Epithelial cell of esophagus (primary cell): ENCODE measurements at regions not wholly inside any gene's neighbourhood (a gene's known extent, or its start where the extent isn't known, plus 50 kb on each side); places are given as distances from the start of the nearest gene placed in this dataset.
"Not testable (repeated sequence)": the region's sequence is repeated elsewhere in the genome, so short reads cannot be mapped to it uniquely, and the experiment has no call there.

Source experiments
- DNase-seq: peaks from one replicate; pipeline ENCODE4 v3.0.0; 2010; ENCODE audit warnings: low read depth
- H3K4me3 ChIP-seq: 2 replicates; pipeline ENCODE4 v1.5.1; 2011; ENCODE audit warnings: mild to moderate bottlenecking, low read length, control low read depth
- TF ChIP-seq, protein P1 (sequence below): IDR thresholded peaks from 2 replicates; pipeline ENCODE4 v1.5.1; 2011; ENCODE audit warnings: low read depth, mild to moderate bottlenecking, low read length, control low read depth, inconsistent platforms; ENCODE audit not compliant: insufficient read depth; ENCODE audit errors: missing control alignments

DNA sequence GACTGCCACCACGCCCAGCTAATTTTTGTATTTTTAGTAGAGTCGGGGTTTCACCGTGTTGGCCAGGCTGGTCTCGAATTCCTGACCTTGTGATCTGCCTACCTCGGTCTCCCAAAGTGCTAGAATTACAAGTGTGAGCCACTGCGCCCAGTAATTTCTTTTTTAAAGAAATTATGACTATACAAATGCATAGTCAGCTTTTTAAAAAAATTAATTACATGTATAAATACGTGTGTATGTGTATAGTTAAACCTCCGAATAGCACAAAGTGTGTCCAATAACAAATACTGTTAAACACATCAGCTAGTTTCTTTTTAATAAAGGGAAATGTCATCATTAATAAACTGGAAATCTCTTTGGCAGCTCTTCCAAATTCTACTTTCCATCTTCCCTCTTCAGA lies 135.5 kb upstream of the SALL4 start:
- no peak overlapping the region for H3K4me3 ChIP-seq
- no peak for DNase-seq
- TF ChIP-seq, protein P1, sequence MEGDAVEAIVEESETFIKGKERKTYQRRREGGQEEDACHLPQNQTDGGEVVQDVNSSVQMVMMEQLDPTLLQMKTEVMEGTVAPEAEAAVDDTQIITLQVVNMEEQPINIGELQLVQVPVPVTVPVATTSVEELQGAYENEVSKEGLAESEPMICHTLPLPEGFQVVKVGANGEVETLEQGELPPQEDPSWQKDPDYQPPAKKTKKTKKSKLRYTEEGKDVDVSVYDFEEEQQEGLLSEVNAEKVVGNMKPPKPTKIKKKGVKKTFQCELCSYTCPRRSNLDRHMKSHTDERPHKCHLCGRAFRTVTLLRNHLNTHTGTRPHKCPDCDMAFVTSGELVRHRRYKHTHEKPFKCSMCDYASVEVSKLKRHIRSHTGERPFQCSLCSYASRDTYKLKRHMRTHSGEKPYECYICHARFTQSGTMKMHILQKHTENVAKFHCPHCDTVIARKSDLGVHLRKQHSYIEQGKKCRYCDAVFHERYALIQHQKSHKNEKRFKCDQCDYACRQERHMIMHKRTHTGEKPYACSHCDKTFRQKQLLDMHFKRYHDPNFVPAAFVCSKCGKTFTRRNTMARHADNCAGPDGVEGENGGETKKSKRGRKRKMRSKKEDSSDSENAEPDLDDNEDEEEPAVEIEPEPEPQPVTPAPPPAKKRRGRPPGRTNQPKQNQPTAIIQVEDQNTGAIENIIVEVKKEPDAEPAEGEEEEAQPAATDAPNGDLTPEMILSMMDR, result no peak

DNA sequence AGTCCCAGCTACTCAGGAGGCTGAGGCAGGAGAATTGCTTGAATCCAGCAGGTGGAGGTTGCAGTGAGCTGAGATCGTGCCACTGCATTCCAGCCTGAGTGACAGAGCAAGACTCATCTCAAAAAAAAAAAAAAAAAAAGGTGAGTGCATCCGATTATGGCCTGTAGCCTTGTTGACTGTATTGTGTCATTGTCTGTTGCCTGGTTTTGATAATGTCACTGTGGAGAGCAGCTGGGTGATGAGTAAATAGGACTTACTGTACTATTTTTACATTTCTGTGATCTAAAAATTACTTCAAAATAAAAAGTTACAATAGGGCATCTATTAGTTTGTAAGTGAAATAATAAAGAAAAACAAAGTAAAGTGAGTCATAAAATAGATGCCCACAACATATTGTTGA lies 134.1 kb upstream of the SALL4 start:
- DNase-seq, result peak; percentile 16
- TF ChIP-seq, protein P1, result no peak
- no peak overlapping the region for H3K4me3 ChIP-seq

DNA sequence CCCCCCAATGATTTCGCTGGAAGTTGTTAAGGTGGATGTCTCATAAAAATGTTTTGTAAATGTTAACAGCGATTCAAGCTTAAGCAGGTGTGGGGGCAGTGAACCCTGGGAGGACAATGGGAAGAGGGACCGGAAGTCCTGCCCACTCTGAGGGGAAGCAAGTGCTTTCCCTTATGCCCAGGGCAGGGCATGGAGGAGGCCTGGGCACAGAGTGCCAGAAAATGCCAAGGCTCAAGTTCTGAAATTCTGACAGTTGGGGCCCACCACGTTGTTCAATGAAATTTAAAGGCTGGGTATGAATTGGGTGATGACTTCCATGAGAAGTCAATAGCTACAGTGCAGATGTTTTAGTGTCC lies 132.7 kb upstream of the SALL4 start:
- TF ChIP-seq, protein P1, result no peak
- no peak for DNase-seq
- H3K4me3 ChIP-seq, result no peak overlapping the region

DNA sequence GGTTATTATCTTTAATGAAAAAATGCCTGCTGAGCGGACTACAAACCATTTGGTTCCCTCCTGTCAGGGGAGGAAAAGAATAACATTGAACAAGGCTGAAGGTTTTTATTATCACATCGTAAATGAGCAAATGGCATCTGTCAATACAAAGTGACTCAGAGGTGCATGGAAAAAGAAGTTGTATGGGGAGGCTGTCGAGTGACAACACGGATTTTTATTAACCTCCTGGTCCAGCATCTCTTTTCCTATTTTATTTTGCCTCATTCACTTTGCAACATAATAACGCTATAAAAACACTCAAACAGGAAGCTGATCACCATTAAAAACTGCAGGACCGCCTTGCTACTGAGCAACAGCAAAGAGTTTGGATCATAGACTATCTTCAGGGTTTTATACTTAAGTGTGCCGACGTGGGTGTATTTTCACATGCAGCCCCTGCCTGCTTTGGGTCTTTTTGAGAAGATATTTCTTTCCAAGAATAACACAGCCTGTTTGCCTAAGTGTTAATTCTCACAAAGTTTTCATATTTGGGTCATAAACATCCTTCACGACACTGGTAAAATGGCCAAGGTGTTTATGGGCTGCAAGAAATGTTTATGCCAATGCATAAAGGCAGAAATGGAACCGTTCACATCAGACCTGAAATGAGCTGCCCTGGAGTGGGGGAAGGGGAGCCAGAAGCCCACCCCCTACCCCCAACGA lies 132.1 kb upstream of the SALL4 start:
- no peak for DNase-seq
- H3K4me3 ChIP-seq, result no peak overlapping the region
- TF ChIP-seq, protein P1, result no peak

DNA sequence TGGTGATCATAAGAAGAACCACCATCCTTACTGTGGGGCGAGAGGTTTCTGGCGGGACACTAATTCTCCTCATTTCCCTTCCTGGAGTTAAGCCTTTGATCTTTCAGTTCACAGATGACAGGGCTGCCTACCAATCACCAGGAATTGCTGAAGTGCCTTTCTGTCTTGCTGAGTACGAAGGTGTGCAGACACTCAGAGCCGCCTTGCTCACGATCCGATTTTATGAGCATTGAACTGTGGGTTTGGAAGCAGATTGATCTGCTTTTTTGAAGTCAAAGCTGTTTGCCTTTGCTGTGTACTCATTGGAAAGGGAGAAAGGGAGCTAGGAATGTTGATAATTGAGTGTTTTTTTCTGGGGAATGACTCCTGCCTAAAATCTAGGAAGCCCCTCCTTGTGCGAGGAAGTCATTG lies 129.1 kb upstream of the SALL4 start:
- no peak for DNase-seq
- no peak overlapping the region for H3K4me3 ChIP-seq
- TF ChIP-seq, protein P1, result no peak

DNA sequence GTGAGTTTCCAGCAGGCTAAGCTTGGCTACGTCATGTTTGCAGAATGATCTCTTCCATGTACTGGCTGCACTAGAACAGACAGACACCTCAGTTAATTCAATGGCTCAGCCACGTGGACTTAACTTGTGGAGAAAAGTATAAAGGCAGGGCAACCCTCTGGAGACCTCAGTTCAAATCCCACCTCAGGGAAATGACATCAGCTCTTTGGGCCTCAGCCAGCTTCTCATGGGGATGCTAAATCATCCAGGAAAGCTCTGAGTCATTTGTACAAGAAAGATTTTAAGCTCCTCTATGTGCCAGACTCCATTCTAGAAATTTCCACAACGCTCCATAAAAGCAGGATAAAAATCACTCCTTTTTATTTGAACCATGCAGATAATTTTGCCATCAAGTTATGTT lies 128.5 kb upstream of the SALL4 start:
- TF ChIP-seq, protein P1, result no peak
- peak; percentile 77 for DNase-seq
- H3K4me3 ChIP-seq, result no peak overlapping the region

DNA sequence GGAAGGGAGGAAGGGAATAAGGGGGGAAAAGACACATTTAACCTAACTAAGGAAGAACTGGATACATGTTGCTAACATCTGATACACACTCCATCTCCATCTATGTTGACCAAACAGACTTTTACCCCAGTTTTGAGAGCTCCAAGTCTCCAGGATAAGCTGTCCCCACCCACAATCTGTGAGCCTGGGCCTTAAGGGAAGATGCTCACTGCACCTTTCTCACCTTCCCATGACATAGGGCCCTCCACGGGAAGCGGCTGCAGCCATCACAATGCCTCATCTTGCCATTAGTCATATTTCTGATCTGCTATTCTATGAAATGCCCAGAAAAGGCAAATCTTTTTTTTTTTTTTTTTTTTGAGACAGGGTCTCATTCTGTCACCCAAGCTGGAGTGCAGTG lies 126.6 kb upstream of the SALL4 start:
- DNase-seq, result no peak
- no peak overlapping the region for H3K4me3 ChIP-seq
- TF ChIP-seq, protein P1, result no peak

DNA sequence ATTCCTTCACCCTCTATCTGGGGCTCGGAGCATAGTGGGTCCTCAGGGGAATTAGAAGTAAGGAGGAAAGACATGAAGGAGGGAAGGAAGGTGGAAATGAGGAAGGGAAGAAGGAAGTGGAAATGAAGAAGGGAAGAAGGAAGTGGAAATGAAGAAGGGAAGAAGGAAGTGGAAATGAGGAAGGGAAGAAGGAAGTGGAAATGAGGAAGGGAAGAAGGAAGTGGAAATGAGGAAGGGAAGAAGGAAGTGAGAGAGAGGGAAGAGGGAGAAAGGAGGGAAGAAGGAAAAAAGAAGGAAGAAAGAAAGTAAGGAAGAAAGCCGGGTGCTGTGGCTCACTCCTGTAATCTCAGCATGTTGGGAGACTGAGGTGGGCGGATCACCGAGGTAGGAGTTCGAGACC lies 125.6 kb upstream of the SALL4 start:
- DNase-seq, H3K4me3 ChIP-seq: not testable (repeated sequence)
